22Rv1 (cell line): ENCODE measurements at regions not wholly inside any gene's neighbourhood (a gene's known extent, or its start where the extent isn't known, plus 50 kb on each side); places are given as distances from the start of the nearest gene placed in this dataset.

Experiments
- ZFX ChIP-seq: fragments of 450-650 bp; IDR thresholded peaks from 2 replicates; pipeline ENCODE4 v1.6.1; 2017; ENCODE audit warnings: antibody characterized with exemption, borderline replicate concordance
- TF ChIP-seq, protein P1 (sequence below): fragments of 450-650 bp; IDR thresholded peaks from 2 replicates; pipeline ENCODE4 v1.5.1; 2017; ENCODE audit warnings: mild to moderate bottlenecking

- TF ChIP-seq, protein P1, sequence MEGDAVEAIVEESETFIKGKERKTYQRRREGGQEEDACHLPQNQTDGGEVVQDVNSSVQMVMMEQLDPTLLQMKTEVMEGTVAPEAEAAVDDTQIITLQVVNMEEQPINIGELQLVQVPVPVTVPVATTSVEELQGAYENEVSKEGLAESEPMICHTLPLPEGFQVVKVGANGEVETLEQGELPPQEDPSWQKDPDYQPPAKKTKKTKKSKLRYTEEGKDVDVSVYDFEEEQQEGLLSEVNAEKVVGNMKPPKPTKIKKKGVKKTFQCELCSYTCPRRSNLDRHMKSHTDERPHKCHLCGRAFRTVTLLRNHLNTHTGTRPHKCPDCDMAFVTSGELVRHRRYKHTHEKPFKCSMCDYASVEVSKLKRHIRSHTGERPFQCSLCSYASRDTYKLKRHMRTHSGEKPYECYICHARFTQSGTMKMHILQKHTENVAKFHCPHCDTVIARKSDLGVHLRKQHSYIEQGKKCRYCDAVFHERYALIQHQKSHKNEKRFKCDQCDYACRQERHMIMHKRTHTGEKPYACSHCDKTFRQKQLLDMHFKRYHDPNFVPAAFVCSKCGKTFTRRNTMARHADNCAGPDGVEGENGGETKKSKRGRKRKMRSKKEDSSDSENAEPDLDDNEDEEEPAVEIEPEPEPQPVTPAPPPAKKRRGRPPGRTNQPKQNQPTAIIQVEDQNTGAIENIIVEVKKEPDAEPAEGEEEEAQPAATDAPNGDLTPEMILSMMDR, result no peak
- TF ChIP-seq ZFX, result no peak
These were observed 476.2 kb downstream of the PCDH19 start for GRCh38 chrX:99933865-99934264.
